ENCODE measurements at regions not wholly inside any gene's neighbourhood (a gene's known extent, or its start where the extent isn't known, plus 50 kb on each side); places are given as distances from the start of the nearest gene placed in this dataset.
"Not testable (repeated sequence)": the region's sequence is repeated elsewhere in the genome, so short reads cannot be mapped to it uniquely, and the experiment has no call there.

- no peak for DNase-seq (ENCODE audit: low spot score)
Observed at GRCh38 chr2:20130821-20131645, 79.6 kb upstream of the LAPTM4A start.

DNA sequence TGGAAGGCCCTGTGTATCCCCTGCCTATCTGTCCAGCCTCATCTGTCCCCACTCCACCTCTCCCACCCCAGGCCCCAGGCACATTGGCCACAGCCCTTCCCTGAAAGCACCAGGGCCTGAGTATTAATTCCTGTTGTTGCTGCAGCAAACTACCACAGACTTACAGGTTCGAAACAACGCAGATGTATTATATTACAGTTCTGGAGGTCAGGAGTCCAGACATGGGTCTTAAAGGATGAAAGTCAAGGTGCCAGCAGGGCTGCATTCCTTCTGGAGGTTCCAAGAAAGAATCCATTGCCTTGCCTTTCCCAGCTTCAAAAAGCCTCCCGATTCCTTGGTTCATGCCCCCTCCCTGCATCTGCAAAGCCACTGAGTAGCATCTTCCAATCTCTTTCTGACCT is 78.7 kb upstream of the LAPTM4A start:
- DNase-seq (ENCODE audit: low spot score): no peak

DNA sequence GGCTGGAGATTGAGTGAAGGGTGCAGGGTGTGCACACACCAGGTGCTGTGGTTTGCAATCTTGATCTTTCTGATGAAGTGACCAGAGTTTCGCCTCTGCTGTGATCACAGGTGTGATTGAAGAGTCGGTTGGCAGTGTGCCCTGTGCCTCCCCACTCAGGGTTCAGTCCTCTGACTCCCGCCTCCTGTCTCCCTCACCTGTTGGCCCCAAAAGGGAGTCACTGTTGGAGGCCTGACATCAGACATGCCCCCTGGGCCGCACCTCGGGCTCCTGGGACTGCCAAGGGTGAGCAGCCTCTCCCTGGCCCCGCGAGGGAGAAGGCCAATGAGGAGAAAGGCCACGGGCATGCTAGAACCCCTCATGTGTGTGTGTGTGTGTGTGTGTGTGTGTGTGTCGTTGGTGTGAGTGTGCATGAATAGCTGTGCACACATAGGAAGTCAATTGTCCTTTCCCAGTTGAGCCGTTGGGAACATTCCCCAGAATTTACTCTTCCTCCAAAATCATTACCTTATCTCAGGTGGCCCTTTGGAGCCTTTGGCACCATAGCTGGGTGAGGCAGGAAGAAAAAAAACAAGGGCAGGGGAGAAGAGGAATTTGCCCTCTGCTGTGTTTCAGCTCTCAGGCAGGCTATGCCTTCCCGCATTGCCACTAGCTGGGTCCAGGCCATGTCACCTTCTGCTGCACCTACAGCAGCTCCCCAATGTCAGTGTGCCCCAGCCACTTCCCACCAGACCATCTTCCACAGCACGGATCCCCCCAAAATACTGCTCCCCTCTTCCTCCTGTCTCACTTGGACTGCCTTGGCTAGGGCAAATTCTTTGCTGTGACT is 78.1 kb upstream of the LAPTM4A start:
- DNase-seq (ENCODE audit: low spot score): no peak

GRCh38 chr2:20128506-20129330 is 77.3 kb upstream of the LAPTM4A start:
- no peak for DNase-seq (ENCODE audit: low spot score)

DNA sequence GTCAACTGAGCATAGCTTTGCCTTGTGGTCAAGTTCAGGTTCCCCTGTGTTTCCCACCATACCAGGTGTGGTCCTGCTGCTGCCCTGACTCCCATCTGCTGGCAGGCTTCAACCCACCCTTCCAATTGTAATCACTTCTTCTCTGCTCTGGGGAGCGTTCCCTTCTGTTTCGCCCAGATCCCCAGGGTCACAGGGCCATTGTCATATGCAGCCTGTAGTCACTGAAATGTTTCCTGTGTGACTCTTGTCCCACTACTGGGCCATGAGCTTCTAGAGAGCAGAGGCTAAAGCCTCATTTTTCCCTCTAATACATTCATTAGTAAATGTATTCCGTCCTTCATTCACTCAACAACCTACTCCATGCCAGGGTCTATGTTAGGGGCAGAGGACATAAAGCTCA is 75.0 kb upstream of the LAPTM4A start:
- DNase-seq (ENCODE audit: low spot score): no peak

DNA sequence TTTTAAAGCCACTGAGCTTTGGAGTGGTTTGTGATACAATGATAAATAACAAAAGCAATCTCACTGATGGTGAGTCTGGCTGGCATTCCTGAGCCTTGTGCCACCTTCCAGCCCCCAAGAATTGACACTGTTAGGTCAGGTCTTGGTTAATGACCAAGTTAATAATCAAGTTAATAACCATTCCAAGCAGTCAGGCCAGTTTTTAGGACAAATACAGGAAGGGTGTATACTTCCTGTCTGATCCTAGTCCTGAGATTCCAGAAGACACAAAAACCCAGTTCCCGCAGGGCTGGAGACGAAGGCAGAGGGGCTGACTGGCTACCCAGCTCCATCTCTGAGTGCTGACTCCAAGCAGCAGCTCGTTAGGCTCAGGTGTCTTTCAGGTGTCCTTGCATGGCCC is 74.6 kb upstream of the LAPTM4A start:
- DNase-seq (ENCODE audit: low spot score): no peak

DNA sequence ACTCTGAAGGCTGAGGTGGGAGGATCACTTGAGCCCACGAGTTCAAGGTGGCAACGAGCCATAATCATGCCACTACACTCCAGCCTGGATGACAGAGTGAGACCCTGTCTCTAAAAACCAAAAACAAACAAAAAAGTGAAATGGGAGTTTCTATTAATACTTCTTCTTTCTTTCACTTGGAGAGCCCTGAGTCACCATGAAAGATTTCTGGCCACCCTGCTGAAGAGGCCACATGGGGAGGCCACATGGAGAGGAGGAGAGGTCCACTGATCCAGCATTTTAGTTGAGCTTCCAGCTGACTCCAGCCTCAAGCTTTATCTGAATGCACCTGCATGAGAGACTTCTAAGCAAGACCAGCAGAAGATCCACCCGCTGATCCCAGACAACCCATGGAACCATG is 74.2 kb upstream of the LAPTM4A start:
- DNase-seq (ENCODE audit: low spot score): no peak

DNA sequence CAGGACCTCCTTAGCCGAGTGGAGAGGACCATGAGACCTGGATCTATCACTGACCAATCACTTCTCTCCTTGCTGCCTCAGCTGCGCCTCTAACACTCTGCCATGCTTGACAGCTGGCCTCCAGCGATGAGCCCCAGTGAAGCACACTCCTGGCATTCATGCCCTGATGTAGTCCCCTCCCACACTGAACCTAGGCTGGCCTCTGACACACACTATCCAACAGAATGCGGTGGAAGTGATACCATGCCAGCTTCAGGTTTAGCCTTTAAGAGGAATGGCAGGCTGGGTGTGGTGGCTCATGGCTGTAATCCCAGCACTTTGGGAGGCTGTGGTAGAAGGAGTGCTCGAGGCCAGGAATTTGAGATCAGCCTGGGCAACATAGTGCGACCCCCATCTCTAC is 73.7 kb upstream of the LAPTM4A start:
- DNase-seq (ENCODE audit: low spot score): no peak

GRCh38 chr2:20123871-20124594 is 72.6 kb upstream of the LAPTM4A start:
- no peak for DNase-seq (ENCODE audit: low spot score)

DNA sequence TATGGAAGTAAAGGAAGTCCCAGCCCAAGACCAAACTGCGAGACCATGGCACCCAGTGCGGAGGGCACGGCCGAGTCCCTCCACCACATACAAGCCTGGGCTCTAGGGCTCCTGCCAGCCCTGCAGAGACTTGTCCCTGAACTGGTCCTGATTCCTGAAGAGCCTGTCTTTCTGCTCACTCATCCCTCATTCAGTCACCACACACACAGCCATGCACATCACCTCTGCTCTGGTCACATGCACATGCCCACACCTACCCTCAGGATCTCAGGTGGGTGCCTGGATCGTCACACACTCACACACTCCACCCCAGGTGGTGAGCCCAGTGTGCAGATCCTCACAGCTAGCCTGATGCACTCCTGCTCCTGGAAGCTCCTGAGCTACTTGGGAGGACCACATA is 71.4 kb upstream of the LAPTM4A start:
- no peak for DNase-seq (ENCODE audit: low spot score)

DNA sequence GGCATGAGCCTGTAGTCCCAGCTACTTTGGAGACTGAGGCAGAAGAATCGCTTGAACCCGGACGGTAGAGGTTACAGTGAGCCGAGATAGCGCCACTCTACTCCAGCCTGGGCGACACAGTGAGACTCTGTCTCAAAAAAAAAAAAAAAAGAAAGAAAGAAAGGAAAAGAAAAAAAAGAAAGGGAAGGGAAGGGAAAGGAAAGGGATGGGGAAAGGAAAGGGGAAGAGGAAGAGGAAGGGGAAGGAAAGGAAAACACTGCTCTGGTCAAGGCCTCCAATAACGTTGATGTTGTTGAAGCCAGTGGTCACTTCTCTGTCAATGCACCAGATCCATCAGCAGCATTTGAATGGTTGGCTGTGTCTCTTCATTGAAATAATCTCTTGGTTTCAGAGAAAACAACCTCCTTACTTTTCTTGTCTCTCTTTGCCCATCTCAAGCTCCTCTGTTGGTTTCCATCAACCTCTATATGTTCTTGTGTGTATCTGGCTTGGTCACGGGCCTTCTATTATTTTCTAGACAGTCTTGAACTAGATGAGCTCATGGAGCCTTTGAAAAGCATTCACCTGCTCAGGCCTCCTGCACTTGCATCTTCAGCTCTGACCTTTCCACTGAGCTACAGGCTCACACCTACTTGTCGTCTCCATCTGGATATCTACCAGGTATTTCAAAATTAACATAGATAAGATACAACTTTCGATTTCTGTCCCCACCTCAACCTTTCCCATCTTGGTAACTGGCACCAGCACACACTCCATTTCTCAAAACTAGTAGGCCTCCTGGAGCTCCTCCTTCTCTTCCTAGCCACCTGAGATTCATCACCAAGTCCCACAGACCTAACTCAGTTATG is 69.4 kb upstream of the LAPTM4A start:
- DNase-seq (ENCODE audit: low spot score): no peak

GRCh38 chr2:20118051-20118450 is 66.6 kb upstream of the LAPTM4A start:
- no peak for DNase-seq (ENCODE audit: low spot score)

DNA sequence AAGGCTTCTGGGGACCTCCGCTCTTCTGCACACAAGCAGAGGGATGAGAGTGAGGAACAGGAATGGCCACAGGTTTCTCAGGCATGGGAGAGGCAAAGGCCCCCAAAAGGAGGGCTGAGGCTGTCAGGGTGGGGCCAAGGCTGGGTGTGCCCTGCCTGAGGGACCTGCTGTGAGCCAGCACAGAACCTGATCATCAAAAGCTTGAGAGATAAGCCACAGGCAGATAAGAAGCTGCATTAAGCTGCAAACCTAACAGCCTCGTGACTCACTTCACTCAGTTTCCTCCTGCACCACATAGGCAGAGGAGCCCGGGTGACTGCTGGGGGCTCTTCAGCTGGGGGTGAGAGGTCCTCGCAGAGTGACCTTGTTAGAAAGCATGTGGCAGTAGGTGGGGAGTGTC is 64.5 kb upstream of the LAPTM4A start:
- no peak for DNase-seq (ENCODE audit: low spot score)

- no peak for DNase-seq (ENCODE audit: low spot score)
Observed at GRCh38 chr2:20115374-20115773, 63.9 kb upstream of the LAPTM4A start.

GRCh38 chr2:20113986-20114938 is 62.8 kb upstream of the LAPTM4A start:
- DNase-seq (ENCODE audit: low spot score): no peak

GRCh38 chr2:20113004-20113796 is 61.8 kb upstream of the LAPTM4A start:
- DNase-seq (ENCODE audit: low spot score): no peak

DNA sequence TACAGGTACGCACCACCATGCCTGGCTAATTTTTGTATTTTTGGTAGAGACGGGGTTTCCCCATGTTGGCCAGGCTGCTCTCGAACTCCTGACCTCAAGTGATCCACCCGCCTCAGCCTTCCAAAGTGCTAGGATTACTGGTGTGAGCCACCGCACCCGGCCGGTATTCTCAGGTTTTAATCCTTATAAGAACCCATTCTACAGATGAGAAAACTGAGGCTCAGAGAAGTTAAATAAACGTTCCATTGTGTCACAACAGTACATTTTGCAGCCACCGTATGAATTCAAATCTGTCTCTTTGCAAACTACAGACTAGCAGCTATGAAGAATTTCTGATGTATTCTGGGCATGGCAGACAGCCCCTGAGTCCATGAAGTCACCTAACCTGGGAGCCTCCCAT is 60.9 kb upstream of the LAPTM4A start:
- not testable (repeated sequence) for DNase-seq (ENCODE audit: low spot score)

- DNase-seq (ENCODE audit: low spot score): no peak
Observed at GRCh38 chr2:20111311-20112131, 60.1 kb upstream of the LAPTM4A start.
